ENCODE measurements at regions not wholly inside any gene's neighbourhood (a gene's known extent, or its start where the extent isn't known, plus 50 kb on each side); places are given as distances from the start of the nearest gene placed in this dataset.

- TF ChIP-seq, protein P1, sequence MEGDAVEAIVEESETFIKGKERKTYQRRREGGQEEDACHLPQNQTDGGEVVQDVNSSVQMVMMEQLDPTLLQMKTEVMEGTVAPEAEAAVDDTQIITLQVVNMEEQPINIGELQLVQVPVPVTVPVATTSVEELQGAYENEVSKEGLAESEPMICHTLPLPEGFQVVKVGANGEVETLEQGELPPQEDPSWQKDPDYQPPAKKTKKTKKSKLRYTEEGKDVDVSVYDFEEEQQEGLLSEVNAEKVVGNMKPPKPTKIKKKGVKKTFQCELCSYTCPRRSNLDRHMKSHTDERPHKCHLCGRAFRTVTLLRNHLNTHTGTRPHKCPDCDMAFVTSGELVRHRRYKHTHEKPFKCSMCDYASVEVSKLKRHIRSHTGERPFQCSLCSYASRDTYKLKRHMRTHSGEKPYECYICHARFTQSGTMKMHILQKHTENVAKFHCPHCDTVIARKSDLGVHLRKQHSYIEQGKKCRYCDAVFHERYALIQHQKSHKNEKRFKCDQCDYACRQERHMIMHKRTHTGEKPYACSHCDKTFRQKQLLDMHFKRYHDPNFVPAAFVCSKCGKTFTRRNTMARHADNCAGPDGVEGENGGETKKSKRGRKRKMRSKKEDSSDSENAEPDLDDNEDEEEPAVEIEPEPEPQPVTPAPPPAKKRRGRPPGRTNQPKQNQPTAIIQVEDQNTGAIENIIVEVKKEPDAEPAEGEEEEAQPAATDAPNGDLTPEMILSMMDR (IDR thresholded peaks at IDR 0.05) = no peak
- TF ChIP-seq POLR2A (IDR thresholded peaks at IDR 0.05) = no peak
Measured at GRCh38 chr13:31927219-31927653, 104.3 kb upstream of the FRY start.

Data from lower leg skin (tissue), 3 donors.